GM21825 (cell line): ENCODE measurements at regions not wholly inside any gene's neighbourhood (a gene's known extent, or its start where the extent isn't known, plus 50 kb on each side); places are given as distances from the start of the nearest gene placed in this dataset.

Source experiments
- ATAC-seq: cut with Tn5 transposase; IDR thresholded peaks from one replicate; pipeline ENCODE4 v1.9.1; 2021; ENCODE audit warnings: mild to moderate bottlenecking, moderate library complexity; ENCODE audit not compliant: unreplicated experiment

- ATAC-seq, result no peak
These were observed 58.2 kb downstream of the MEX3B start for GRCh38 chr15:81987628-81988027.

- ATAC-seq, result no peak
These were observed 62.3 kb downstream of the MEX3B start for GRCh38 chr15:81983497-81983896.

- no peak for ATAC-seq
These were observed 63.0 kb downstream of the MEX3B start for GRCh38 chr15:81982808-81983207.

- no peak for ATAC-seq
These were observed 63.9 kb downstream of the MEX3B start for GRCh38 chr15:81981908-81982307.

- ATAC-seq, result no peak
These were observed 68.4 kb downstream of the MEX3B start for GRCh38 chr15:81977464-81977863.

GRCh38 chr15:81968691-81969090, 77.1 kb downstream of the MEX3B start:
- ATAC-seq, result no peak

GRCh38 chr15:81966631-81967030, 79.2 kb downstream of the MEX3B start:
- ATAC-seq, result no peak

- no peak for ATAC-seq
These were observed 83.3 kb downstream of the MEX3B start for GRCh38 chr15:81962482-81962881.

GRCh38 chr15:81959196-81959595, 86.6 kb downstream of the MEX3B start:
- ATAC-seq, result no peak

- ATAC-seq, result no peak
These were observed 88.1 kb downstream of the MEX3B start for GRCh38 chr15:81957698-81958097.

GRCh38 chr15:81955382-81956062, 90.3 kb downstream of the MEX3B start:
- ATAC-seq, result no peak

- no peak for ATAC-seq
These were observed 91.5 kb downstream of the MEX3B start for GRCh38 chr15:81954158-81954783.

- ATAC-seq, result no peak
These were observed 94.9 kb downstream of the MEX3B start for GRCh38 chr15:81950841-81951414.

- no peak for ATAC-seq
These were observed 97.1 kb downstream of the MEX3B start for GRCh38 chr15:81948751-81949150.

- no peak for ATAC-seq
These were observed 97.6 kb downstream of the MEX3B start for GRCh38 chr15:81948222-81948621.

- no peak for ATAC-seq
These were observed 98.3 kb downstream of the MEX3B start for GRCh38 chr15:81947548-81947947.

GRCh38 chr15:81945014-81945615, 100.7 kb downstream of the MEX3B start:
- no peak for ATAC-seq

GRCh38 chr15:81942655-81943195, 103.1 kb downstream of the MEX3B start:
- ATAC-seq, result no peak

- ATAC-seq, result no peak
These were observed 103.7 kb downstream of the MEX3B start for GRCh38 chr15:81942157-81942556.

GRCh38 chr15:81941479-81941878, 104.3 kb downstream of the MEX3B start:
- no peak for ATAC-seq
